ENCODE measurements at regions not wholly inside any gene's neighbourhood (a gene's known extent, or its start where the extent isn't known, plus 50 kb on each side); places are given as distances from the start of the nearest gene placed in this dataset.
A peak's percentile ranks its signal among the peaks of the same experiment; 100 is the strongest.

DNA sequence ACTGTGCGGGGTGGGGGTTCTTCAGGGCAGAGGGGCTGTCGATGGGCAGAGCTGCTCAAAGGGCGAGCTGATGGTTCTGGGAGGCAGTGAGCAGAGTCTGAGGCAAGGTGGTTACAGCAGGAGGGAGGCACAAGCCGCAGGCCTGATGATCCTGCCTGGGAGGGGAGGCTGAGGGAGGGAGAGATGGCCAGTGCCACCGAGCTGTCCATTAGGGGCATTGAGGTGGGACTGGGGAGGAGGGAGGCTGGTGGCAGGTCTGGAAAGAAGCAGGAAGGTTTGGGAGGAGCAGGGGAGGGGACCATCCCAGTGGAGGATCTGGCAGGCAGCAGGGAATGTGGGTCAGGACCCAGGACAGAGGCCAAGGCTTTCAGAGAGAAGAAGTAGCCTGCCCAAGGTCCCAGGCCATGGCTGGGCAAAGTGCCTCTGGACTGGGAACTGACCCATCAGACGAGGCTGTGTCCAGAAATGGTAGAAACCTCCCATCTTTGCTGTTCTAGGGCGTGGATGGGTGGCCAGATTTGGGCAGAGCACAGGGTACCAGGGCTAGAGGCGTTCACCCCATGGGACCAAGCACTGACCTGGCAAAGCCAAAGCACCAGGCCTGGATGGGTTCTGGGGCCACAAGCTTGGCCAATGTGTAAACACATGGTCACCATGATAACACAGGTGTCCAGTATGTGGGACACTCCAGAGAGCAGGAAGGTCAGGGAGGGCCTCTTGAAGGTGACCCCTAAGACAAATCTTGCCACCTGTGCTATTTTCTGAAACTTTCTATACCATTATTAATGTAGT lies 55.5 kb downstream of the INHBB start:
- CTCF ChIA-PET = interaction anchor here (0.7 to 1.3 kb wide), 2 partner anchors 18 to 43 kb away, joined by 3 to 5 read pairs; no protein-coding TSS in a partner anchor
- POLR2A ChIA-PET (ENCODE audit: low non-redundant PET) = no interaction called here
- TF ChIP-seq, protein P1, sequence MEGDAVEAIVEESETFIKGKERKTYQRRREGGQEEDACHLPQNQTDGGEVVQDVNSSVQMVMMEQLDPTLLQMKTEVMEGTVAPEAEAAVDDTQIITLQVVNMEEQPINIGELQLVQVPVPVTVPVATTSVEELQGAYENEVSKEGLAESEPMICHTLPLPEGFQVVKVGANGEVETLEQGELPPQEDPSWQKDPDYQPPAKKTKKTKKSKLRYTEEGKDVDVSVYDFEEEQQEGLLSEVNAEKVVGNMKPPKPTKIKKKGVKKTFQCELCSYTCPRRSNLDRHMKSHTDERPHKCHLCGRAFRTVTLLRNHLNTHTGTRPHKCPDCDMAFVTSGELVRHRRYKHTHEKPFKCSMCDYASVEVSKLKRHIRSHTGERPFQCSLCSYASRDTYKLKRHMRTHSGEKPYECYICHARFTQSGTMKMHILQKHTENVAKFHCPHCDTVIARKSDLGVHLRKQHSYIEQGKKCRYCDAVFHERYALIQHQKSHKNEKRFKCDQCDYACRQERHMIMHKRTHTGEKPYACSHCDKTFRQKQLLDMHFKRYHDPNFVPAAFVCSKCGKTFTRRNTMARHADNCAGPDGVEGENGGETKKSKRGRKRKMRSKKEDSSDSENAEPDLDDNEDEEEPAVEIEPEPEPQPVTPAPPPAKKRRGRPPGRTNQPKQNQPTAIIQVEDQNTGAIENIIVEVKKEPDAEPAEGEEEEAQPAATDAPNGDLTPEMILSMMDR (conservative IDR thresholded peaks at IDR 0.05; ENCODE audit: low read depth) = no peak
- DNase-seq (ENCODE audit: low spot score) = no peak
- H3K27ac ChIP-seq = no peak overlapping the region

DNA sequence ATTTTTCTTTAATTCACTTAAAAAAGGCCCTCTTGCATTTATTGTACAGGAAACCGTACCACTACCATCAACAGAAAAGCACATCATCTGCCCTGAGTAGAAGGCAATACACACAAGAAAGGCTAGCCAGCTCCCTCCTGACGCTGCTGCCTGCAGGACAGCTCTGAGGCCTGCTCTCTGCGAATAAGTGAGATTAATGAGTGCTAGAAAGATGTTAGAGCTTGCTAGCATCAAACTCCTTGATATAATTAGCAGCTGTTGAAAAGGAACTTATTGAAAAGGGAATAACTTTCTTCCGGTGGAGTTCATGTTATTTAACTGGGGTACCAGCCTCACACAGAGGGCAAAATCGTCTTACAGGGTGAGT lies 56.1 kb downstream of the INHBB start:
- CTCF ChIA-PET = no interaction called here
- no peak for DNase-seq (ENCODE audit: low spot score)
- TF ChIP-seq, protein P1 (conservative IDR thresholded peaks at IDR 0.05; ENCODE audit: low read depth) = no peak
- POLR2A ChIA-PET (ENCODE audit: low non-redundant PET) = no interaction called here
- H3K27ac ChIP-seq = no peak overlapping the region

DNA sequence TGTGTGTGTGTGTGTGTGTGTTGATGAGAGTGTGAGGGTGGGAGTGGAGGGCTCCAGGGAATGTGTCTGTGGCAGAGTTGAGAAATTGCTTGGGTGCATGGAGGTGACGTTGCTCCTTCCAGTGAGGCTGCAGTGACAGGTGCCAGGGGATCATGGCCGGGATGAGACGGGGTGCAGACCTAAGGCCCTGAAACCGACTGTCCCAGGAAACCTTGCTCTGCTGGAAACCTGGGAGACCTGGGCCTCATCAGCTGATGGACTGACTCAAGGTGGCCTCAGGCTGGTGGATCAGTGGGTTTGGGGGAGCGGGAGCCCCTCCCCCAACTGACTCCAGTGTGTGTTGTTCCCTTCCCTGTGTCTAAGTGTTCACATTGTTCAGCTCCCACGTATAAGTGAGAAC lies 56.6 kb downstream of the INHBB start:
- CTCF ChIA-PET = no interaction called here
- no peak for DNase-seq (ENCODE audit: low spot score)
- no peak overlapping the region for H3K27ac ChIP-seq
- POLR2A ChIA-PET (ENCODE audit: low non-redundant PET) = no interaction called here
- TF ChIP-seq, protein P1 (conservative IDR thresholded peaks at IDR 0.05; ENCODE audit: low read depth) = no peak

DNA sequence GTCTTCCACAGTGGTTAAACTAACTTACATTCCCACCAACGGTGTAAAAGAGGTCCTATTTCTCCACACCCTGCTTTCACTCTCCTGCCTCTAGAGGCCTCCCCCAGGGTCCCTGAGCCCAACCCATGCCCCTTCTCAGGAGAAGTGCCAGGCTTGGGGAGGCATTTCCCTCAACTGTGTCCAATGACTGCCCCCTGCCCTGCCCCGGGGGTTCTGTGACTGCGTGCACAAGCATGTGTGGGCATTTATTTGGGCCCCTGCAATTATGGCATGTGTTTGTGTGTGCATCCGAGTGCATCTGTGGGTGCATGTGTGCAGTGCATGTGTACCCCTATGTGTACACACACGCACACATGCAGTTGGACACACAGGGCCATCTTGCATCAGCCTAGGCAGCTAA lies 57.3 kb downstream of the INHBB start:
- POLR2A ChIA-PET (ENCODE audit: low non-redundant PET) = interaction anchor here (0.5 kb wide), 1 partner anchor 856 kb away, joined by 4 read pairs; no protein-coding TSS in a partner anchor
- TF ChIP-seq, protein P1 (conservative IDR thresholded peaks at IDR 0.05; ENCODE audit: low read depth) = no peak
- no peak overlapping the region for H3K27ac ChIP-seq
- DNase-seq (ENCODE audit: low spot score) = no peak
- CTCF ChIA-PET = no interaction called here

DNA sequence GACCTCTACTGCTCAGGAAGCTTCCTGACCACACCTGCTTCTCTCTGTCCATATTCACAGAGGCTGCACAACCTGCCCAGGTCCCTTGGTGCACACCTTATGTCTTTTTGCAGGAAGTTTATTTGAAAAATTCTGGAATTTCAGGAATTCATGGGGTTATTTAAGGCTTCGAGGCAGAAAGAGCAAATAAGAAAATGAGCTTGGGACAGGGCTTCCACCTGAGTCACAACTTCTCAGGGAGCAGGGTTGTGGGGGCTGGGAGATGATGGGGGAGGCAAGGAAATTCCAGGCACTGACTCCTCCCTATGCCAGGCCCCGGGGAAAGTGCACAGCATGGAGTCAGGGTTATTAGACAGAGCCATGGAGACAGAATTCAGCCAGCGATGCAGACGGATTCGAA lies 57.7 kb downstream of the INHBB start:
- ChIA-PET POLR2A (ENCODE audit: low non-redundant PET) (interaction anchor here (0.5 kb wide), 1 partner anchor 855 kb away, joined by 4 read pairs; no protein-coding TSS in a partner anchor), CTCF (no interaction called here)
- no peak overlapping the region for H3K27ac ChIP-seq
- TF ChIP-seq, protein P1 (conservative IDR thresholded peaks at IDR 0.05; ENCODE audit: low read depth) = no peak
- peak; percentile 30 for DNase-seq (ENCODE audit: low spot score)

DNA sequence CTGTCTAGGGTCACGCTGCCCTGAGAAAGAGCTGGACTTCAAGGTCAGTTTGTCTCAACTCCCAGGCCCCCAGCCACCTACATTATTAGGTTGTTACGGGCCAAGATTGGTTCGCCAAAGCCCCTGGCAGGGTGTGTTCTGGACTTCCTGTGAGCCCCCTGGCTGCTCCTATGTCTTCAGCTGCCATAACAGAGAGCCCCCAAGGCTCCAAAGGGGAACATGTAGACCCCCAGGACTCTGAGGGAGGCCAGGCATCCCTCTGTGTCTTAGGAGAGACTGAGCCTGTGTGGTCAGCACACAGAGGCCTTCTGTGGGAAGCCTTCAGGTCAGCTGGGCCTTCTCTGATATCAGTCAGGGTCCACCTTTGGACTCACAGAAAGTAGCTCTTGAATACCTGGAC lies 58.3 kb downstream of the INHBB start:
- TF ChIP-seq, protein P1 (conservative IDR thresholded peaks at IDR 0.05; ENCODE audit: low read depth) = no peak
- ChIA-PET CTCF (no interaction called here), POLR2A (ENCODE audit: low non-redundant PET) (no interaction called here)
- no peak overlapping the region for H3K27ac ChIP-seq
- DNase-seq (ENCODE audit: low spot score) = no peak
